WTC11 (cell line): ENCODE measurements at regions not wholly inside any gene's neighbourhood (a gene's known extent, or its start where the extent isn't known, plus 50 kb on each side); places are given as distances from the start of the nearest gene placed in this dataset.

Experiments used
- ATAC-seq: fragments of 200-7000 bp; cut with Tn5 transposase; 2 replicates; pipeline ENCODE4 v1.10.0; 2021; ENCODE audit warnings: mild to moderate bottlenecking, moderate library complexity
- CTCF ChIA-PET: fragments of 300-600 bp; sonication (Branson Sonifier 250); formaldehyde crosslinking; loops from one replicate; lab custom pipeline; 2021; ENCODE audit warnings: antibody characterized with exemption; lab: Charles Lee
- POLR2A ChIA-PET: fragments of 350-600 bp; sonication (Branson Sonifier 250); formaldehyde crosslinking; loops from one replicate; lab custom pipeline; 2021; ENCODE audit warnings: antibody characterized with exemption; lab: Charles Lee
- DNase-seq: peaks from one replicate; pipeline ENCODE4 v3.0.0; 2021; ENCODE audit warnings: low spot score
- H3K27ac Mint-ChIP-seq: 2 replicates; pipeline ENCODE4 v1.8.0; 2021; ENCODE audit warnings: mixed read lengths
- H3K27me3 Mint-ChIP-seq: 2 replicates; pipeline ENCODE4 v1.8.0; 2021; ENCODE audit warnings: low read depth, mild to moderate bottlenecking, moderate library complexity, mixed read lengths
- H3K36me3 Mint-ChIP-seq: 2 replicates; pipeline ENCODE4 v1.8.0; 2021; ENCODE audit warnings: mixed read lengths
- H3K4me1 Mint-ChIP-seq: 2 replicates; pipeline ENCODE4 v1.8.0; 2022; ENCODE audit warnings: mixed read lengths
- H3K4me3 Mint-ChIP-seq: 2 replicates; pipeline ENCODE4 v1.8.0; 2021; ENCODE audit warnings: mild to moderate bottlenecking, moderate library complexity, mixed read lengths
- H3K9me3 Mint-ChIP-seq: 2 replicates; pipeline ENCODE4 v1.8.0; 2021; ENCODE audit warnings: mixed read lengths
- ATF2 ChIP-seq: sonication (generic); formaldehyde crosslinking; IDR thresholded peaks from 2 replicates; pipeline ENCODE4 v1.8.1; 2022; ENCODE audit warnings: low read depth, missing genetic modification reagents, borderline replicate concordance
- ATF3 ChIP-seq: sonication (generic); formaldehyde crosslinking; conservative IDR thresholded peaks from 2 replicates; pipeline ENCODE4 v1.8.1; 2022; ENCODE audit warnings: mild to moderate bottlenecking, missing genetic modification reagents
- CREB1 ChIP-seq: sonication (generic); formaldehyde crosslinking; IDR thresholded peaks from 2 replicates; pipeline ENCODE4 v1.8.0; 2023; ENCODE audit warnings: mild to moderate bottlenecking, missing genetic modification reagents
- EMX1 ChIP-seq: fragments of 250-450 bp; sonication (Bioruptor Pico); IDR thresholded peaks from 2 replicates; pipeline ENCODE4 v1.8.0; 2021; ENCODE audit warnings: mild to moderate bottlenecking
- ETV6 ChIP-seq: sonication (generic); formaldehyde crosslinking; IDR thresholded peaks from 2 replicates; pipeline ENCODE4 v1.8.1; 2022; ENCODE audit warnings: mild to moderate bottlenecking, missing genetic modification reagents
- FOXK1 ChIP-seq: sonication (generic); formaldehyde crosslinking; IDR thresholded peaks from 2 replicates; pipeline ENCODE4 v1.8.0; 2022; ENCODE audit warnings: mild to moderate bottlenecking, moderate library complexity, missing genetic modification reagents
- FOXP1 ChIP-seq: sonication (generic); formaldehyde crosslinking; IDR thresholded peaks from 2 replicates; pipeline ENCODE4 v1.8.0; 2022; ENCODE audit warnings: missing genetic modification reagents, mild to moderate bottlenecking, moderate library complexity, borderline replicate concordance
- GABPB1 ChIP-seq: sonication (generic); formaldehyde crosslinking; IDR thresholded peaks from 2 replicates; pipeline ENCODE4 v1.8.1; 2023; ENCODE audit warnings: mild to moderate bottlenecking, missing genetic modification reagents
- HMGA2 ChIP-seq: fragments of 250-450 bp; sonication (Bioruptor Pico); IDR thresholded peaks from 2 replicates; pipeline ENCODE4 v1.4.0; 2021; ENCODE audit warnings: mild to moderate bottlenecking, moderate library complexity
- JAZF1 ChIP-seq: fragments of 250-450 bp; sonication (Bioruptor Pico); IDR thresholded peaks from 2 replicates; pipeline ENCODE4 v1.9.0; 2021; ENCODE audit warnings: moderate library complexity, mild to moderate bottlenecking, inconsistent platforms
- RELA ChIP-seq: sonication (generic); formaldehyde crosslinking; IDR thresholded peaks from 2 replicates; pipeline ENCODE4 v1.8.1; 2022; ENCODE audit warnings: missing genetic modification reagents, mild to moderate bottlenecking, borderline replicate concordance
- TEAD1 ChIP-seq: sonication (generic); formaldehyde crosslinking; IDR thresholded peaks from 2 replicates; pipeline ENCODE4 v1.8.0; 2022; ENCODE audit warnings: mild to moderate bottlenecking, missing genetic modification reagents
- ZNF317 ChIP-seq: sonication (generic); formaldehyde crosslinking; IDR thresholded peaks from 2 replicates; pipeline ENCODE4 v1.8.1; 2023; ENCODE audit warnings: low read depth, mild to moderate bottlenecking, moderate library complexity, missing genetic modification reagents, borderline replicate concordance
- ZNF416 ChIP-seq: fragments of 250-450 bp; sonication (Bioruptor Pico); IDR thresholded peaks from 2 replicates; pipeline ENCODE4 v1.9.0; 2021; ENCODE audit warnings: mild to moderate bottlenecking, inconsistent platforms
- ZNF423 ChIP-seq: fragments of 250-450 bp; sonication (Bioruptor Pico); IDR thresholded peaks from 2 replicates; pipeline ENCODE4 v2.1.2; 2022; ENCODE audit warnings: mild to moderate bottlenecking, moderate library complexity
- TF ChIP-seq, protein P1 (sequence below): sonication (generic); formaldehyde crosslinking; IDR thresholded peaks from 2 replicates; pipeline ENCODE4 v1.8.0; 2023; ENCODE audit warnings: missing genetic modification reagents

DNA sequence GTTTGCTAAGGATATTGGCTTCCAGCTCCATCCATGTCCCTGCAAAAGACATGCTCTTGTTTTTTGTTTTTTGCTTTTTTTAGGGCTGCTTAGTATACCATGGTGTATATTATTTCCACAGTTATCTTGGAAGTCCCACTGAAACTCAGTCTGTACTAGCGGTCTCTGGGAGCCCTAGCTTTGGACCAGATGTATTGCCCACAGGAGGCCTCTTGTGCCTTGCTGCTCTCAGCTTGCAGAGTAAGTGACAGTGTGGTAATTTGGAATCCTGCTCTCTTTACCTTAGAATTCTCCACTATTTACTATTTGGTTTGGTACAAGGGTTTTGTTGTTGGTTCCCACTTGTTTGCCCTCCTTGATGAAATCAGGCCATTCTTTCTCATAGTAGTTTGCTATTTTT, 1022.9 kb downstream of the LRFN5 start:
- ATAC-seq, result 0 out of 2 replicates have a peak, but pooled peaks have one; percentile 41
- no peak overlapping the region for H3K27ac Mint-ChIP-seq
- H3K27me3 Mint-ChIP-seq, result peaks cover 39% of the 10 kb centered on the region
- H3K36me3 Mint-ChIP-seq, result no peaks in the 10 kb centered on the region
- H3K4me3 Mint-ChIP-seq, result no peak overlapping the region
- DNase-seq, result no peak
- H3K9me3 Mint-ChIP-seq, result no peaks in the 10 kb centered on the region
- ChIA-PET POLR2A (no interaction called here), CTCF (no interaction called here)
- H3K4me1 Mint-ChIP-seq, result peaks cover 5% of the 10 kb centered on the region
- TF ChIP-seq HMGA2 (no peak), ZNF416 (CRISPR knock-in tag) (no peak), EMX1 (no peak), ATF2 (CRISPR knock-in tag) (no peak), ATF3 (CRISPR knock-in tag) (no peak), GABPB1 (CRISPR knock-in tag) (no peak)
- TF ChIP-seq, protein P1, sequence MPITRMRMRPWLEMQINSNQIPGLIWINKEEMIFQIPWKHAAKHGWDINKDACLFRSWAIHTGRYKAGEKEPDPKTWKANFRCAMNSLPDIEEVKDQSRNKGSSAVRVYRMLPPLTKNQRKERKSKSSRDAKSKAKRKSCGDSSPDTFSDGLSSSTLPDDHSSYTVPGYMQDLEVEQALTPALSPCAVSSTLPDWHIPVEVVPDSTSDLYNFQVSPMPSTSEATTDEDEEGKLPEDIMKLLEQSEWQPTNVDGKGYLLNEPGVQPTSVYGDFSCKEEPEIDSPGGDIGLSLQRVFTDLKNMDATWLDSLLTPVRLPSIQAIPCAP, result no peak

DNA sequence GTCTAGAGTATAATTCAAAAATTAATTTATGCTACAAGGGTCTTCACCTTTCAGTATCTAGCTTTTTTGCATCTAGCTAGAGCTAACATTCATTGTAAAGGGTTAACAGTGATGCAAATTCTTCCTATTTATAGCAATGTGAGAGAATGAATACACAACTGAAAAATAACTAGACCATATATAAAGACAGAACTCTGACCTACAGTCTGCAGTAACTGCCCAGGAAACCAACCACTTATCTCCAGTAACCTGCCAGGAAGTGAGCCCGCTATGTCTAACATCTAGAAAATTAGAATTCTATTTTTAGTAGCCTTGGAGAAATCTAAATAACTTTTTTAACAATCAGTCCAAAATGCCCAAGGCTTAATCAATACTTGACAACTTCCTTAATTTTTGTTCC, 1021.9 kb downstream of the LRFN5 start:
- Mint-ChIP-seq H3K4me1 (peaks cover 5% of the 10 kb centered on the region), H3K9me3 (no peaks in the 10 kb centered on the region), H3K4me3 (no peak overlapping the region), H3K36me3 (no peaks in the 10 kb centered on the region), H3K27ac (no peak overlapping the region), H3K27me3 (peaks cover 39% of the 10 kb centered on the region)
- CTCF ChIA-PET, result no interaction called here
- no peak for DNase-seq
- POLR2A ChIA-PET, result no interaction called here
- ATAC-seq, result no peak
- TF ChIP-seq FOXP1, result no peak
- no peak for TF ChIP-seq ETV6 (CRISPR knock-in tag)
- no peak for TF ChIP-seq ZNF416 (CRISPR knock-in tag)

- no peaks in the 10 kb centered on the region for H3K36me3 Mint-ChIP-seq
- no peak for TF ChIP-seq ATF3 (CRISPR knock-in tag)
- TF ChIP-seq RELA, result no peak
- TF ChIP-seq FOXK1 (CRISPR knock-in tag), result no peak
- TF ChIP-seq, all 79 proteins: peak for 0
- ChIA-PET POLR2A (no interaction called here), CTCF (no interaction called here)
- peaks cover 33% of the 10 kb centered on the region for H3K27me3 Mint-ChIP-seq
- H3K9me3 Mint-ChIP-seq, result no peaks in the 10 kb centered on the region
- ATAC-seq (no peak), DNase-seq (no peak)
- H3K27ac Mint-ChIP-seq, result no peak overlapping the region
- H3K4me3 Mint-ChIP-seq, result no peak overlapping the region
- peaks cover 5% of the 10 kb centered on the region for H3K4me1 Mint-ChIP-seq
Measured at GRCh38 chr14:42626986-42627385, 1020.3 kb downstream of the LRFN5 start.

DNA sequence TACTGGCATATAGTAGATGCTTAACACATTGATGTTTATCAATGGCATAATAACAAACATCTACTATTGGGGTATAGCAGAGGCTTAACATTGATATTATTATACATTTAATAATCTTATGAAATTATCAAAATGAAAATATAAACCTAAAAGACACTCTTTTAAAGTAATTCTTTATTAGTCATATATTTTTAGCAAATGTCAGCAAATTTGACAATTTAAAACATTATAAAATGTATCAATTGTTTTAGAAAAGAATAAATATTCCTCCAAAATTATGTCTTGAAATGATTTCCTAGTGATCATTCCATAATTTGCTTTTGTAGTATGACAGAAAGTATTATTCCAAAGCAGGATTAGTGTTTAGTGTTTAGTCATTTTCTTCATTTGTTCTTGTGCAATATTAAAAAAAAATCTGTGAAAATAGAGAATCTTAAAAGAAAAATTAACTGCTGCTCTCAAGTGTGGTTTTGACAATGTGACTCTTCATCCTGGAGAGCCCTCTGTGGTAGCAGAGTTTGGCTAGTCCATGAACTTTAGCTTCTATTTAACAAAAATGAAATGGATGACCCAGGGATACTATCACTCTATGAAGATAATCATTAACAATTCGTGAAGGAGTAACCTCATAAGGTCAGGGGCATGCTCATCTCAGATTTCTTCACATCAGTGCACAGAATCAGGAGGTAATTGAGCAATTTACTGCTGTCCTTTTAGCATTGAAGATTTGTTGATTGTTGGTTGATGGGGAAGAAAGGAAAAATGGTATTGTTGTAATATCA, 1018.5 kb downstream of the LRFN5 start:
- Mint-ChIP-seq H3K4me1 (peaks cover 5% of the 10 kb centered on the region), H3K27ac (no peak overlapping the region), H3K36me3 (no peaks in the 10 kb centered on the region), H3K4me3 (no peak overlapping the region), H3K9me3 (no peaks in the 10 kb centered on the region), H3K27me3 (peaks cover 33% of the 10 kb centered on the region)
- ATAC-seq, result no peak
- TF ChIP-seq EMX1 (no peak), CREB1 (CRISPR knock-in tag) (no peak), ZNF423 (no peak), ZNF317 (CRISPR knock-in tag) (no peak), JAZF1 (CRISPR knock-in tag) (no peak), TEAD1 (no peak)
- ChIA-PET POLR2A (no interaction called here), CTCF (no interaction called here)
- no peak for DNase-seq
